GM12878 (cell line): ENCODE measurements at regions not wholly inside any gene's neighbourhood (a gene's known extent, or its start where the extent isn't known, plus 50 kb on each side); places are given as distances from the start of the nearest gene placed in this dataset.

Experiments
- ATAC-seq: fragments of 200-7000 bp; cut with Tn5 transposase; 3 replicates; pipeline ENCODE4 v1.9.1; 2020; ENCODE audit warnings: mild to moderate bottlenecking, moderate library complexity
- BruUV-seq: library from RNA; stranded (reverse); fragments of 400-500 nt; replicated peaks from 2 replicates; lab custom pipeline; 2021; lab: Mats Ljungman, UMichigan
- CTCF ChIA-PET: fragments of 300-600 bp; sonication (Branson Sonifier 250); formaldehyde crosslinking; extraction: SDS; loops from one replicate; lab custom pipeline; 2021; ENCODE audit warnings: inconsistent platforms; lab: Yijun Ruan, JAX
- POLR2A ChIA-PET: fragments of 350-600 bp; formaldehyde crosslinking; extraction: SDS; loops from one replicate; lab custom pipeline; 2021; ENCODE audit warnings: inconsistent platforms; lab: Charles Lee
- RAD21 ChIA-PET: fragments of 300-600 bp; sonication (Branson Sonifier 250); formaldehyde crosslinking; loops from one replicate; lab custom pipeline; 2023; ENCODE audit warnings: antibody characterized with exemption; ENCODE audit not compliant: unreplicated experiment; lab: Charles Lee
- SMC1A ChIA-PET: fragments of 300-600 bp; sonication (Branson Sonifier 250); formaldehyde crosslinking; loops from one replicate; lab custom pipeline; 2023; ENCODE audit not compliant: unreplicated experiment, uncharacterized antibody; lab: Charles Lee
- DNase-seq: peaks from one replicate; pipeline ENCODE4 v3.0.0-alpha.2; 2011; ENCODE audit warnings: low read depth, low spot score
- FAIRE-seq: peaks from 3 replicates; lab custom pipeline; 2011; peaks lifted over from hg19 to GRCh38; lab: Jason Lieb, UNC
- H2AFZ ChIP-seq: 2 replicates; pipeline ENCODE4 v1.6.0; 2011; ENCODE audit warnings: low read depth, low read length, control low read depth; ENCODE audit not compliant: control insufficient read depth
- H3K27ac ChIP-seq: 2 replicates; pipeline ENCODE4 v1.5.1; 2011; ENCODE audit warnings: control low read depth; ENCODE audit not compliant: control insufficient read depth, insufficient read depth
- H3K27me3 ChIP-seq, 2 experiments: replicated peaks in 1 of 2; 2 replicates each; pipeline versions ENCODE4 v1.6.0 to v1.6.1; 2011; ENCODE audit warnings: low read length in 1 of 2; ENCODE audit not compliant: control insufficient read depth in 2 of 2, insufficient read depth in 2 of 2
- H3K36me3 ChIP-seq, 2 experiments: 2 replicates each; pipeline ENCODE4 v1.5.1; 2011; ENCODE audit warnings: low read length in 1 of 2; ENCODE audit not compliant: control insufficient read depth in 2 of 2, insufficient read depth in 2 of 2
- H3K4me1 ChIP-seq: 2 replicates; pipeline ENCODE4 v1.6.1; 2011; ENCODE audit warnings: mild to moderate bottlenecking, low read length, moderate library complexity, mixed read lengths; ENCODE audit not compliant: control insufficient read depth, insufficient read depth
- H3K4me2 ChIP-seq: 2 replicates; pipeline ENCODE4 v1.6.0; 2011; ENCODE audit warnings: control low read depth; ENCODE audit not compliant: control insufficient read depth, insufficient read depth
- H3K4me3 ChIP-seq: fragments of 200-600 bp; sonication (generic); 2 replicates; pipeline ENCODE4 v1.5.1; 2016
- H3K79me2 ChIP-seq: 2 replicates; pipeline ENCODE4 v1.6.0; 2011; ENCODE audit warnings: low read length; ENCODE audit not compliant: control insufficient read depth, insufficient read depth
- H3K9ac ChIP-seq: 2 replicates; pipeline ENCODE4 v1.8.0; 2011; ENCODE audit warnings: low read length, control low read depth, mixed read lengths; ENCODE audit not compliant: control insufficient read depth, insufficient read depth
- H3K9me3 ChIP-seq: replicated peaks from 3 replicates; pipeline ENCODE4 v1.5.1; 2011; ENCODE audit warnings: mild to moderate bottlenecking, low read length; ENCODE audit not compliant: control insufficient read depth, insufficient read depth
- H4K20me1 ChIP-seq: 2 replicates; pipeline ENCODE4 v1.6.0; 2011; ENCODE audit not compliant: control insufficient read depth, insufficient read depth
- DPF2 ChIP-seq: fragments of 450-650 bp; IDR thresholded peaks from 2 replicates; pipeline ENCODE4 v1.6.1; 2017; ENCODE audit warnings: mild to moderate bottlenecking
- IRF4 ChIP-seq: IDR thresholded peaks from 2 replicates; pipeline ENCODE4 v1.6.1; 2011; ENCODE audit warnings: low read depth, low read length
- JUND ChIP-seq: IDR thresholded peaks from 2 replicates; pipeline ENCODE4 v1.6.1; 2012; ENCODE audit warnings: low read depth, mild to moderate bottlenecking, low read length, improper control_type of control experiment, moderate library complexity
- KAT2A ChIP-seq: conservative IDR thresholded peaks from 2 replicates; pipeline ENCODE4 v1.6.1; 2011; ENCODE audit warnings: low read depth, low read length; ENCODE audit not compliant: control insufficient read depth
- MEF2B ChIP-seq: fragments of 450-650 bp; IDR thresholded peaks from 2 replicates; pipeline ENCODE4 v1.6.1; 2018; ENCODE audit warnings: mild to moderate bottlenecking, moderate library complexity; ENCODE audit not compliant: partially characterized antibody, poor library complexity, severe bottlenecking
- MTA3 ChIP-seq: IDR thresholded peaks from 2 replicates; pipeline ENCODE4 v1.6.1; 2012; ENCODE audit warnings: low read length, inconsistent platforms, borderline replicate concordance
- NBN ChIP-seq: fragments of 450-650 bp; IDR thresholded peaks from 2 replicates; pipeline ENCODE4 v1.6.1; 2016
- NR2C2 ChIP-seq: IDR thresholded peaks from 2 replicates; pipeline ENCODE4 v1.6.1; 2011; ENCODE audit warnings: borderline replicate concordance, low read depth; ENCODE audit not compliant: control insufficient read depth, insufficient read length
- PAX8 ChIP-seq: fragments of 450-650 bp; IDR thresholded peaks from 2 replicates; pipeline ENCODE4 v1.6.1; 2017; ENCODE audit warnings: mild to moderate bottlenecking, moderate library complexity
- RUNX3 ChIP-seq: IDR thresholded peaks from 2 replicates; pipeline ENCODE4 v1.6.1; 2012; ENCODE audit warnings: low read length, inconsistent platforms
- SP1 ChIP-seq: IDR thresholded peaks from one replicate; pipeline ENCODE4 v1.6.1; 2011; ENCODE audit warnings: low read depth, low read length
- ZNF384 ChIP-seq: IDR thresholded peaks from 2 replicates; pipeline ENCODE4 v1.6.1; 2012; ENCODE audit warnings: low read depth, mild to moderate bottlenecking, low read length, improper control_type of control experiment, borderline replicate concordance
- ZNF622 ChIP-seq: fragments of 450-650 bp; IDR thresholded peaks from 2 replicates; pipeline ENCODE4 v1.6.1; 2017; ENCODE audit warnings: mild to moderate bottlenecking, inconsistent platforms
- WGBS: methylation state at CpG from one replicate; pipeline ENCODE4 v1.1.6; 2016; ENCODE audit warnings: low lambda C conversion rate; ENCODE audit not compliant: insufficient replicate concordance, insufficient coverage; ENCODE audit errors: missing lambda C conversion rate; 5-methylcytosine and 5-hydroxymethylcytosine counted together
- in situ Hi-C: fragments of 300-500 bp; cut with MboI; formaldehyde crosslinking; loops from 9 replicates; pipeline ENCODE4 v1.14.3; 2018; ENCODE audit warnings: mixed read lengths
- intact Hi-C: fragments of 100-400 bp; cut with micrococcal nuclease; formaldehyde crosslinking; loops from one replicate; pipeline ENCODE4 v1.14.2; 2022; ENCODE audit not compliant: unreplicated experiment

- no peak overlapping the region for H3K4me3 ChIP-seq
- H3K36me3 ChIP-seq, result no peaks in the 10 kb centered on the region
- intact Hi-C loops (no loop called here), in situ Hi-C loops (no loop called here)
- no peaks in the 10 kb centered on the region for H3K4me1 ChIP-seq
- SMC1A ChIA-PET, result interaction anchor here (0.7 kb wide), 1 partner anchor 8 kb away, joined by 3 read pairs; no protein-coding TSS in a partner anchor
- DNase-seq (no peak), ATAC-seq (no peak), FAIRE-seq (no peak)
- CTCF ChIA-PET, result interaction anchor here (0.6 kb wide), 1 partner anchor 219 kb away, joined by 3 read pairs; no protein-coding TSS in a partner anchor
- H3K4me2 ChIP-seq, result no peak overlapping the region
- POLR2A ChIA-PET, result no interaction called here
- no peak overlapping the region for H2AFZ ChIP-seq
- no TSS peak for BruUV-seq
- RAD21 ChIA-PET, result interaction anchor here (0.6 kb wide), 1 partner anchor 14 kb away, joined by 3 read pairs; no protein-coding TSS in a partner anchor
- H3K27me3 ChIP-seq, result no peaks in the 10 kb centered on the region; a peak in 1 of 4 replicates
- H3K9me3 ChIP-seq, result no peaks in the 10 kb centered on the region
- TF ChIP-seq MTA3 (no peak), KAT2A (no peak), ZNF622 (no peak), RUNX3 (no peak), JUND (no peak), ZNF384 (no peak)
- 48% methylated on average over 8 of the region's 8 CpGs for WGBS
- no peaks in the 10 kb centered on the region for H3K79me2 ChIP-seq
- H4K20me1 ChIP-seq, result no peaks in the 10 kb centered on the region
- H3K27ac ChIP-seq, result no peak overlapping the region
- H3K9ac ChIP-seq, result no peak overlapping the region
Measured at GRCh38 chr18:79601234-79601633, 78.4 kb upstream of the CTDP1 start.

DNA sequence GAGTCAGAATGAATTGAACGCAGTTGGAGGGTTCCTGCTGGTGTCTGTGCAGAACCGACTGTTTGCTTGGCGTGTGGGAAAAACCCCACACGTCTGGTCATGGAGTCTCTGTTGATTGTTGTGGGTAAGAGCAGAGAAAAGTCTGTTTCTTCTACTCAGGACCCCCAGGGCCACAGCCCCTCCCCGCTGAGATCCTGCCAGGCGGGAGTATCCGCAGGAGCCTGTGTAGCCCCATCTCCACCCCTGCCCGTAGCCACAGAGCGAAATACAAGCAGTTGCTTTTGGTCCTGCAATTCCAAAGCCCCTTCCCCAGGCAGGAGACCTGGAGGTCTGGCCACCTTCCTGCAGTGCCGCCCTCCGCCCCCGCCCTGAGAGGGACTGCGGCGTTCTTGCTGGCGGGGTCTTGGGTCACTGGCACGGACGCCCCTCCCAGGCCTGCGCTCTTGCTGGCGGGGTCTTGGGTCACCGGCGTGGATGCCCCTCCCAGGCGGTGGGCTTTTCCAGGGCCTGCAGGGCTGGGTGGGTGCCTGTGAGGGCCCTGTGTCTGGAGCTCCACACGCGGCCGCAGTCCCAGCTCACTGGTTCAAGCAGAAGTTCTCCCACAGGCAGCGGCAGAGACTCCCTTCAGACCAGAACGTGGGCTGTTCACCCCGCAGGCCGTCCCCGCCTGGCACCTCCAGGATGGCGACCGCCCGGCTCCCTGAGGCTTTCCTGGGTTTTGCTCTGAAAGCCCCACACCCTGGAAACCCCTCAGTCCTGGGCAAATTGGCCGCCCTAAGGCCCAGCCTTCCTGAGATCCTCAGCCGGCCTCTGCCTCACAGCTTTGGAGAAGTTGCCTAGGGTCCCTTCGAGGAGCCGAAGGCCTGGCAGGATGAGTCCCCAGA lies 76.0 kb upstream of the CTDP1 start:
- Histone ChIP-seq H3K79me2 (no peaks in the 10 kb centered on the region), H3K27me3 (no peaks in the 10 kb centered on the region; a peak in 1 of 4 replicates)
- in situ Hi-C loops, result no loop called here
- 65% methylated on average over 35 of the region's 37 CpGs for WGBS
- SMC1A ChIA-PET, result no interaction called here
- no TSS peak for BruUV-seq
- TF ChIP-seq DPF2, result no peak
- no peak for TF ChIP-seq NBN
- TF ChIP-seq NR2C2, result no peak
- no peak for TF ChIP-seq PAX8
- no peak for TF ChIP-seq SP1
- TF ChIP-seq IRF4, result no peak
- TF ChIP-seq MEF2B, result no peak
- TF ChIP-seq, all 136 proteins: peak for 0
- FAIRE-seq, result no peak
- ChIA-PET POLR2A (no interaction called here), RAD21 (no interaction called here), CTCF (no interaction called here)
- no peak overlapping the region for H3K27ac ChIP-seq
- no peaks in the 10 kb centered on the region for H3K9me3 ChIP-seq
- H3K9ac ChIP-seq, result no peak overlapping the region
- no peak for DNase-seq
- H2AFZ ChIP-seq, result no peak overlapping the region
- no peak overlapping the region for H3K4me3 ChIP-seq
- H3K4me2 ChIP-seq, result no peak overlapping the region
- intact Hi-C loops, result no loop called here
- no peaks in the 10 kb centered on the region for H3K36me3 ChIP-seq
- no peaks in the 10 kb centered on the region for H3K4me1 ChIP-seq
- ATAC-seq, result no peak
- H4K20me1 ChIP-seq, result no peaks in the 10 kb centered on the region
